ENCODE measurements at regions not wholly inside any gene's neighbourhood (a gene's known extent, or its start where the extent isn't known, plus 50 kb on each side); places are given as distances from the start of the nearest gene placed in this dataset.
A peak's percentile ranks its signal among the peaks of the same experiment; 100 is the strongest.

GRCh38 chr17:34177642-34178041, 77.4 kb upstream of the CCL2 start:
- DNase-seq (ENCODE audit: low spot score) = no peak

- no peak for DNase-seq (ENCODE audit: low spot score)
Observed at GRCh38 chr17:34178092-34178491, 77.0 kb upstream of the CCL2 start.

GRCh38 chr17:34182036-34182803, 72.9 kb upstream of the CCL2 start:
- DNase-seq (ENCODE audit: low spot score) = no peak

- DNase-seq (ENCODE audit: low spot score) = no peak
Observed at GRCh38 chr17:34195987-34196386, 59.1 kb upstream of the CCL2 start.

GRCh38 chr17:34198519-34198918, 56.6 kb upstream of the CCL2 start:
- DNase-seq (ENCODE audit: low spot score) = no peak

- DNase-seq (ENCODE audit: low spot score) = no peak
Observed at GRCh38 chr17:34199454-34199853, 55.6 kb upstream of the CCL2 start.

GRCh38 chr17:34199932-34200534, 55.1 kb upstream of the CCL2 start:
- peak; percentile 86 for DNase-seq (ENCODE audit: low spot score)

- no peak for DNase-seq (ENCODE audit: low spot score)
Observed at GRCh38 chr17:34201225-34201624, 53.9 kb upstream of the CCL2 start.

- DNase-seq (ENCODE audit: low spot score) = no peak
Observed at GRCh38 chr17:34201767-34202166, 53.3 kb upstream of the CCL2 start.

GRCh38 chr17:34203018-34203638, 52.0 kb upstream of the CCL2 start:
- DNase-seq (ENCODE audit: low spot score) = no peak

- DNase-seq (ENCODE audit: low spot score) = no peak
Observed at GRCh38 chr17:34204402-34204801, 50.7 kb upstream of the CCL2 start.

Data from COLO829 (cell line).